ENCODE measurements at regions not wholly inside any gene's neighbourhood (a gene's known extent, or its start where the extent isn't known, plus 50 kb on each side); places are given as distances from the start of the nearest gene placed in this dataset.

GRCh38 chr11:69423181-69423580, 58.3 kb upstream of the LINC01488 start:
- Histone ChIP-seq H3K9ac (ENCODE audit: low read depth in 1 of 3, low read length in 3 of 3) (no peak overlapping the region), H3K27me3 (ENCODE audit: control insufficient read depth in 3 of 3, insufficient read depth in 3 of 3, low read length in 3 of 3) (peaks cover 0 to 3% (median 0%) of the 10 kb centered on the region in 3 donors), H3K27ac (ENCODE audit: low read depth, low read length) (no peak overlapping the region), H3K9me3 (ENCODE audit: control insufficient read depth in 3 of 3, low read length in 3 of 3) (peaks cover 2 to 5% (median 2%) of the 10 kb centered on the region in 3 donors), H3K4me3 (ENCODE audit: low read length in 3 of 3) (no peak overlapping the region), H3K4me1 (ENCODE audit: control insufficient read depth in 3 of 3, insufficient read depth in 3 of 3, low read length in 3 of 3) (peaks cover 0 to 7% (median 4%) of the 10 kb centered on the region in 3 donors), H3K36me3 (ENCODE audit: control insufficient read depth in 3 of 3, insufficient read depth in 3 of 3, low read length in 3 of 3) (no peaks in the 10 kb centered on the region)

- no peak overlapping the region for H3K4me3 ChIP-seq (ENCODE audit: low read length in 3 of 3)
- H3K9me3 ChIP-seq (ENCODE audit: control insufficient read depth in 3 of 3, low read length in 3 of 3) = peaks cover 2 to 5% (median 2%) of the 10 kb centered on the region in 3 donors
- H3K36me3 ChIP-seq (ENCODE audit: control insufficient read depth in 3 of 3, insufficient read depth in 3 of 3, low read length in 3 of 3) = no peaks in the 10 kb centered on the region
- no peak overlapping the region for H3K9ac ChIP-seq (ENCODE audit: low read depth in 1 of 3, low read length in 3 of 3)
- H3K4me1 ChIP-seq (ENCODE audit: control insufficient read depth in 3 of 3, insufficient read depth in 3 of 3, low read length in 3 of 3) = peaks cover 0 to 7% (median 4%) of the 10 kb centered on the region in 3 donors
- peaks cover 3 to 10% (median 4%) of the 10 kb centered on the region in 3 donors for H3K27me3 ChIP-seq (ENCODE audit: control insufficient read depth in 3 of 3, insufficient read depth in 3 of 3, low read length in 3 of 3)
- no peak overlapping the region for H3K27ac ChIP-seq (ENCODE audit: low read depth, low read length)
These were observed 57.7 kb upstream of the LINC01488 start for GRCh38 chr11:69423611-69424385.

GRCh38 chr11:69424748-69425147, 56.7 kb upstream of the LINC01488 start:
- no peak overlapping the region for H3K4me3 ChIP-seq (ENCODE audit: low read length in 3 of 3)
- peaks cover 0 to 7% (median 4%) of the 10 kb centered on the region in 3 donors for H3K4me1 ChIP-seq (ENCODE audit: control insufficient read depth in 3 of 3, insufficient read depth in 3 of 3, low read length in 3 of 3)
- H3K27ac ChIP-seq (ENCODE audit: low read depth, low read length) = no peak overlapping the region
- peaks cover 6 to 10% (median 9%) of the 10 kb centered on the region in 3 donors for H3K27me3 ChIP-seq (ENCODE audit: control insufficient read depth in 3 of 3, insufficient read depth in 3 of 3, low read length in 3 of 3)
- H3K36me3 ChIP-seq (ENCODE audit: control insufficient read depth in 3 of 3, insufficient read depth in 3 of 3, low read length in 3 of 3) = no peaks in the 10 kb centered on the region
- peaks cover 2 to 5% (median 2%) of the 10 kb centered on the region in 3 donors for H3K9me3 ChIP-seq (ENCODE audit: control insufficient read depth in 3 of 3, low read length in 3 of 3)
- H3K9ac ChIP-seq (ENCODE audit: low read depth in 1 of 3, low read length in 3 of 3) = no peak overlapping the region

- H3K9ac ChIP-seq (ENCODE audit: low read depth in 1 of 3, low read length in 3 of 3) = no peak overlapping the region
- peaks cover 2 to 5% (median 2%) of the 10 kb centered on the region in 3 donors for H3K9me3 ChIP-seq (ENCODE audit: control insufficient read depth in 3 of 3, low read length in 3 of 3)
- H3K27me3 ChIP-seq (ENCODE audit: control insufficient read depth in 3 of 3, insufficient read depth in 3 of 3, low read length in 3 of 3) = peaks cover 6 to 12% (median 10%) of the 10 kb centered on the region in 3 donors
- peaks cover 0 to 5% (median 2%) of the 10 kb centered on the region in 3 donors for H3K4me1 ChIP-seq (ENCODE audit: control insufficient read depth in 3 of 3, insufficient read depth in 3 of 3, low read length in 3 of 3)
- no peaks in the 10 kb centered on the region for H3K36me3 ChIP-seq (ENCODE audit: control insufficient read depth in 3 of 3, insufficient read depth in 3 of 3, low read length in 3 of 3)
- no peak overlapping the region for H3K27ac ChIP-seq (ENCODE audit: low read depth, low read length)
- H3K4me3 ChIP-seq (ENCODE audit: low read length in 3 of 3) = no peak overlapping the region
These were observed 56.0 kb upstream of the LINC01488 start for GRCh38 chr11:69425444-69425843.

- peaks cover 6 to 12% (median 10%) of the 10 kb centered on the region in 3 donors for H3K27me3 ChIP-seq (ENCODE audit: control insufficient read depth in 3 of 3, insufficient read depth in 3 of 3, low read length in 3 of 3)
- no peak overlapping the region for H3K9ac ChIP-seq (ENCODE audit: low read depth in 1 of 3, low read length in 3 of 3)
- H3K27ac ChIP-seq (ENCODE audit: low read depth, low read length) = no peak overlapping the region
- H3K4me3 ChIP-seq (ENCODE audit: low read length in 3 of 3) = no peak overlapping the region
- no peaks in the 10 kb centered on the region for H3K36me3 ChIP-seq (ENCODE audit: control insufficient read depth in 3 of 3, insufficient read depth in 3 of 3, low read length in 3 of 3)
- H3K9me3 ChIP-seq (ENCODE audit: control insufficient read depth in 3 of 3, low read length in 3 of 3) = peaks cover 2 to 5% (median 2%) of the 10 kb centered on the region in 3 donors
- H3K4me1 ChIP-seq (ENCODE audit: control insufficient read depth in 3 of 3, insufficient read depth in 3 of 3, low read length in 3 of 3) = peaks cover 0 to 2% (median 0%) of the 10 kb centered on the region in 3 donors
These were observed 55.4 kb upstream of the LINC01488 start for GRCh38 chr11:69425895-69426544.

- no peaks in the 10 kb centered on the region for H3K4me1 ChIP-seq (ENCODE audit: control insufficient read depth in 3 of 3, insufficient read depth in 3 of 3, low read length in 3 of 3)
- H3K9ac ChIP-seq (ENCODE audit: low read depth in 1 of 3, low read length in 3 of 3) = no peak overlapping the region
- H3K27ac ChIP-seq (ENCODE audit: low read depth, low read length) = no peak overlapping the region
- no peaks in the 10 kb centered on the region for H3K36me3 ChIP-seq (ENCODE audit: control insufficient read depth in 3 of 3, insufficient read depth in 3 of 3, low read length in 3 of 3)
- H3K9me3 ChIP-seq (ENCODE audit: control insufficient read depth in 3 of 3, low read length in 3 of 3) = peaks cover 2 to 5% (median 2%) of the 10 kb centered on the region in 3 donors
- H3K27me3 ChIP-seq (ENCODE audit: control insufficient read depth in 3 of 3, insufficient read depth in 3 of 3, low read length in 3 of 3) = peaks cover 6 to 15% (median 12%) of the 10 kb centered on the region in 3 donors
- H3K4me3 ChIP-seq (ENCODE audit: low read length in 3 of 3) = no peak overlapping the region
These were observed 54.1 kb upstream of the LINC01488 start for GRCh38 chr11:69427337-69427736.

- no peaks in the 10 kb centered on the region for H3K4me1 ChIP-seq (ENCODE audit: control insufficient read depth in 3 of 3, insufficient read depth in 3 of 3, low read length in 3 of 3)
- H3K36me3 ChIP-seq (ENCODE audit: control insufficient read depth in 3 of 3, insufficient read depth in 3 of 3, low read length in 3 of 3) = no peaks in the 10 kb centered on the region
- H3K4me3 ChIP-seq (ENCODE audit: low read length in 3 of 3) = no peak overlapping the region
- H3K27me3 ChIP-seq (ENCODE audit: control insufficient read depth in 3 of 3, insufficient read depth in 3 of 3, low read length in 3 of 3) = peaks cover 11 to 22% (median 12%) of the 10 kb centered on the region in 3 donors
- H3K9me3 ChIP-seq (ENCODE audit: control insufficient read depth in 3 of 3, low read length in 3 of 3) = peaks cover 2 to 5% (median 2%) of the 10 kb centered on the region in 3 donors
- no peak overlapping the region for H3K9ac ChIP-seq (ENCODE audit: low read depth in 1 of 3, low read length in 3 of 3)
- H3K27ac ChIP-seq (ENCODE audit: low read depth, low read length) = no peak overlapping the region
These were observed 53.3 kb upstream of the LINC01488 start for GRCh38 chr11:69427906-69428880.

- H3K36me3 ChIP-seq (ENCODE audit: control insufficient read depth in 3 of 3, insufficient read depth in 3 of 3, low read length in 3 of 3) = no peaks in the 10 kb centered on the region
- H3K27me3 ChIP-seq (ENCODE audit: control insufficient read depth in 3 of 3, insufficient read depth in 3 of 3, low read length in 3 of 3) = peaks cover 11 to 24% (median 12%) of the 10 kb centered on the region in 3 donors
- H3K27ac ChIP-seq (ENCODE audit: low read depth, low read length) = no peak overlapping the region
- H3K9ac ChIP-seq (ENCODE audit: low read depth in 1 of 3, low read length in 3 of 3) = no peak overlapping the region
- no peak overlapping the region for H3K4me3 ChIP-seq (ENCODE audit: low read length in 3 of 3)
- peaks cover 0 to under 1% (median under 1%) of the 10 kb centered on the region in 3 donors for H3K9me3 ChIP-seq (ENCODE audit: control insufficient read depth in 3 of 3, low read length in 3 of 3)
- no peaks in the 10 kb centered on the region for H3K4me1 ChIP-seq (ENCODE audit: control insufficient read depth in 3 of 3, insufficient read depth in 3 of 3, low read length in 3 of 3)
These were observed 51.6 kb upstream of the LINC01488 start for GRCh38 chr11:69429716-69430491.

- H3K27me3 ChIP-seq (ENCODE audit: control insufficient read depth in 3 of 3, insufficient read depth in 3 of 3, low read length in 3 of 3) = peaks cover 11 to 24% (median 12%) of the 10 kb centered on the region in 3 donors
- no peak overlapping the region for H3K9ac ChIP-seq (ENCODE audit: low read depth in 1 of 3, low read length in 3 of 3)
- no peaks in the 10 kb centered on the region for H3K36me3 ChIP-seq (ENCODE audit: control insufficient read depth in 3 of 3, insufficient read depth in 3 of 3, low read length in 3 of 3)
- no peak overlapping the region for H3K27ac ChIP-seq (ENCODE audit: low read depth, low read length)
- H3K9me3 ChIP-seq (ENCODE audit: control insufficient read depth in 3 of 3, low read length in 3 of 3) = no peaks in the 10 kb centered on the region
- no peaks in the 10 kb centered on the region for H3K4me1 ChIP-seq (ENCODE audit: control insufficient read depth in 3 of 3, insufficient read depth in 3 of 3, low read length in 3 of 3)
- no peak overlapping the region for H3K4me3 ChIP-seq (ENCODE audit: low read length in 3 of 3)
These were observed 50.9 kb upstream of the LINC01488 start for GRCh38 chr11:69430566-69430965.
